ENCODE measurements at regions not wholly inside any gene's neighbourhood (a gene's known extent, or its start where the extent isn't known, plus 50 kb on each side); places are given as distances from the start of the nearest gene placed in this dataset.

- no peaks in the 10 kb centered on the region for H3K79me2 ChIP-seq (ENCODE audit: low read length)
- H3K9me3 ChIP-seq (replicated peaks; ENCODE audit: insufficient read depth, low read length) = no peaks in the 10 kb centered on the region
- no peak overlapping the region for H3K27ac ChIP-seq (ENCODE audit: low read length)
- no peak overlapping the region for H3K4me3 ChIP-seq (ENCODE audit: low read length)
- no peak for DNase-seq
- no peak overlapping the region for H3K9ac ChIP-seq (ENCODE audit: low read length)
- no peaks in the 10 kb centered on the region for H3K36me3 ChIP-seq (replicated peaks; ENCODE audit: insufficient read depth, low read length)
- H3F3A ChIP-seq (ENCODE audit: insufficient read depth, low read length) = no peaks in the 10 kb centered on the region
- TF ChIP-seq EZH2phosphoT487 (IDR thresholded peaks at IDR 0.05; ENCODE audit: low read length) = no peak
- no peaks in the 10 kb centered on the region for H3K9me2 ChIP-seq (replicated peaks; ENCODE audit: insufficient read depth, low read length)
- no peaks in the 10 kb centered on the region for H3K27me3 ChIP-seq (replicated peaks; ENCODE audit: insufficient read depth, low read length)
- no peak overlapping the region for H2AFZ ChIP-seq (ENCODE audit: low read length)
- H3K4me2 ChIP-seq (ENCODE audit: low read depth, low read length) = no peak overlapping the region
- H3K4me1 ChIP-seq (ENCODE audit: low read length) = no peaks in the 10 kb centered on the region
- no peaks in the 10 kb centered on the region for H4K20me1 ChIP-seq (ENCODE audit: insufficient read depth, low read length)
Observed at GRCh38 chr11:91173701-91174100, 950.9 kb upstream of the CHORDC1 start.

- Histone ChIP-seq H3K27ac (ENCODE audit: low read length) (no peak overlapping the region), H3K36me3 (replicated peaks; ENCODE audit: insufficient read depth, low read length) (no peaks in the 10 kb centered on the region), H3K4me3 (ENCODE audit: low read length) (no peak overlapping the region), H3F3A (ENCODE audit: insufficient read depth, low read length) (no peaks in the 10 kb centered on the region), H3K4me2 (ENCODE audit: low read depth, low read length) (no peak overlapping the region), H4K20me1 (ENCODE audit: insufficient read depth, low read length) (no peaks in the 10 kb centered on the region), H3K9me3 (replicated peaks; ENCODE audit: insufficient read depth, low read length) (no peaks in the 10 kb centered on the region), H3K4me1 (ENCODE audit: low read length) (no peaks in the 10 kb centered on the region), H3K9ac (ENCODE audit: low read length) (no peak overlapping the region), H3K9me2 (replicated peaks; ENCODE audit: insufficient read depth, low read length) (no peaks in the 10 kb centered on the region), H3K79me2 (ENCODE audit: low read length) (no peaks in the 10 kb centered on the region), H3K27me3 (replicated peaks; ENCODE audit: insufficient read depth, low read length) (no peaks in the 10 kb centered on the region), H2AFZ (ENCODE audit: low read length) (no peak overlapping the region)
- TF ChIP-seq EZH2phosphoT487 (IDR thresholded peaks at IDR 0.05; ENCODE audit: low read length) = no peak
- TF ChIP-seq CTCF (IDR thresholded peaks at IDR 0.05; ENCODE audit: low read length) = no peak
- TF ChIP-seq EZH2 (optimal IDR thresholded peaks at IDR 0.05; ENCODE audit: low read depth, low read length) = no peak
- DNase-seq = no peak
Observed at GRCh38 chr11:91170711-91171110, 947.9 kb upstream of the CHORDC1 start.

GRCh38 chr11:91164452-91164822 is 941.6 kb upstream of the CHORDC1 start:
- Histone ChIP-seq H3K27me3 (replicated peaks; ENCODE audit: insufficient read depth, low read length) (no peaks in the 10 kb centered on the region), H2AFZ (ENCODE audit: low read length) (no peak overlapping the region), H3K4me3 (ENCODE audit: low read length) (no peak overlapping the region), H3K9me2 (replicated peaks; ENCODE audit: insufficient read depth, low read length) (no peaks in the 10 kb centered on the region), H4K20me1 (ENCODE audit: insufficient read depth, low read length) (no peaks in the 10 kb centered on the region), H3K4me2 (ENCODE audit: low read depth, low read length) (no peak overlapping the region), H3K36me3 (replicated peaks; ENCODE audit: insufficient read depth, low read length) (no peaks in the 10 kb centered on the region), H3K79me2 (ENCODE audit: low read length) (no peaks in the 10 kb centered on the region), H3K9ac (ENCODE audit: low read length) (no peak overlapping the region), H3K4me1 (ENCODE audit: low read length) (no peaks in the 10 kb centered on the region), H3F3A (ENCODE audit: insufficient read depth, low read length) (no peaks in the 10 kb centered on the region), H3K9me3 (replicated peaks; ENCODE audit: insufficient read depth, low read length) (no peaks in the 10 kb centered on the region), H3K27ac (ENCODE audit: low read length) (no peak overlapping the region)
- DNase-seq = no peak
- no peak for TF ChIP-seq CTCF (IDR thresholded peaks at IDR 0.05; ENCODE audit: low read length)
- TF ChIP-seq EZH2phosphoT487 (IDR thresholded peaks at IDR 0.05; ENCODE audit: low read length) = no peak
- TF ChIP-seq EZH2 (optimal IDR thresholded peaks at IDR 0.05; ENCODE audit: low read depth, low read length) = no peak

- no peak overlapping the region for H3K27ac ChIP-seq (ENCODE audit: low read length)
- H3K9me3 ChIP-seq (replicated peaks; ENCODE audit: insufficient read depth, low read length) = no peaks in the 10 kb centered on the region
- H3K79me2 ChIP-seq (ENCODE audit: low read length) = no peaks in the 10 kb centered on the region
- H3K9me2 ChIP-seq (replicated peaks; ENCODE audit: insufficient read depth, low read length) = no peaks in the 10 kb centered on the region
- H4K20me1 ChIP-seq (ENCODE audit: insufficient read depth, low read length) = no peaks in the 10 kb centered on the region
- no peak overlapping the region for H2AFZ ChIP-seq (ENCODE audit: low read length)
- H3K4me2 ChIP-seq (ENCODE audit: low read depth, low read length) = no peak overlapping the region
- H3K9ac ChIP-seq (ENCODE audit: low read length) = no peak overlapping the region
- H3K4me1 ChIP-seq (ENCODE audit: low read length) = no peaks in the 10 kb centered on the region
- H3K36me3 ChIP-seq (replicated peaks; ENCODE audit: insufficient read depth, low read length) = no peaks in the 10 kb centered on the region
- no peak for TF ChIP-seq CTCF (IDR thresholded peaks at IDR 0.05; ENCODE audit: low read length)
- no peak for TF ChIP-seq EZH2 (optimal IDR thresholded peaks at IDR 0.05; ENCODE audit: low read depth, low read length)
- TF ChIP-seq EZH2phosphoT487 (IDR thresholded peaks at IDR 0.05; ENCODE audit: low read length) = no peak
- no peaks in the 10 kb centered on the region for H3K27me3 ChIP-seq (replicated peaks; ENCODE audit: insufficient read depth, low read length)
- H3K4me3 ChIP-seq (ENCODE audit: low read length) = no peak overlapping the region
- no peaks in the 10 kb centered on the region for H3F3A ChIP-seq (ENCODE audit: insufficient read depth, low read length)
- no peak for DNase-seq
Observed at GRCh38 chr11:91163619-91164451, 941.0 kb upstream of the CHORDC1 start.
